Suprapubic skin (tissue), 4 donors: ENCODE measurements at regions not wholly inside any gene's neighbourhood (a gene's known extent, or its start where the extent isn't known, plus 50 kb on each side); places are given as distances from the start of the nearest gene placed in this dataset.

ENCODE experiments used
- DNase-seq, 2 donors: peaks; one replicate each; pipeline ENCODE4 v3.0.0-alpha.2; 2019; ENCODE audit warnings: low spot score in 2 of 2
- H3K27ac ChIP-seq: fragments of 200-600 bp; sonication (generic); one replicate; pipeline ENCODE4 v1.5.1; 2019
- H3K27me3 ChIP-seq: fragments of 200-600 bp; sonication (generic); one replicate; pipeline ENCODE4 v1.5.1; 2019
- H3K36me3 ChIP-seq: fragments of 200-600 bp; sonication (generic); one replicate; pipeline ENCODE4 v1.5.1; 2019
- H3K4me1 ChIP-seq: fragments of 200-600 bp; sonication (generic); one replicate; pipeline ENCODE4 v1.5.1; 2019
- H3K4me3 ChIP-seq: fragments of 200-600 bp; sonication (generic); one replicate; pipeline ENCODE4 v1.5.1; 2019; ENCODE audit warnings: mild to moderate bottlenecking
- H3K9me3 ChIP-seq: fragments of 200-600 bp; sonication (generic); one replicate; pipeline ENCODE4 v1.5.1; 2019
- EP300 ChIP-seq: sonication (generic); formaldehyde crosslinking; IDR thresholded peaks from one replicate; pipeline ENCODE4 v1.6.1; 2017; ENCODE audit warnings: antibody characterized with exemption
- POLR2A ChIP-seq, 2 donors: fragments of 450-650 bp; IDR thresholded peaks; one replicate each; pipeline ENCODE4 v1.6.1; 2017; ENCODE audit warnings: antibody characterized with exemption in 2 of 2, mild to moderate bottlenecking in 2 of 2, moderate library complexity in 2 of 2
- POLR2AphosphoS5 ChIP-seq, 3 donors: sonication (generic); formaldehyde crosslinking; IDR thresholded peaks; one replicate each; pipeline ENCODE4 v1.6.1; 2017; ENCODE audit warnings: antibody characterized with exemption in 3 of 3
- WGBS: methylation state at CpG from one replicate; pipeline ENCODE4 v1.1.5; 2018; 5-methylcytosine and 5-hydroxymethylcytosine counted together
- TF ChIP-seq, protein P1 (sequence below), 2 donors: fragments of 200-600 bp in 1 of 2; fragments of 450-650 bp in 1 of 2; sonication (generic) in 1 of 2; IDR thresholded peaks; one replicate each; pipeline ENCODE4 v1.5.1; 2016 to 2019; ENCODE audit warnings: antibody characterized with exemption in 2 of 2, mild to moderate bottlenecking in 1 of 2, moderate library complexity in 1 of 2

GRCh38 chr15:92705764-92706163 is 50.2 kb upstream of the FAM174B start:
- TF ChIP-seq POLR2AphosphoS5 (IDR thresholded peaks at IDR 0.05) (no peak), EP300 (no peak), POLR2A (IDR thresholded peaks at IDR 0.05) (no peak)
- TF ChIP-seq, protein P1, sequence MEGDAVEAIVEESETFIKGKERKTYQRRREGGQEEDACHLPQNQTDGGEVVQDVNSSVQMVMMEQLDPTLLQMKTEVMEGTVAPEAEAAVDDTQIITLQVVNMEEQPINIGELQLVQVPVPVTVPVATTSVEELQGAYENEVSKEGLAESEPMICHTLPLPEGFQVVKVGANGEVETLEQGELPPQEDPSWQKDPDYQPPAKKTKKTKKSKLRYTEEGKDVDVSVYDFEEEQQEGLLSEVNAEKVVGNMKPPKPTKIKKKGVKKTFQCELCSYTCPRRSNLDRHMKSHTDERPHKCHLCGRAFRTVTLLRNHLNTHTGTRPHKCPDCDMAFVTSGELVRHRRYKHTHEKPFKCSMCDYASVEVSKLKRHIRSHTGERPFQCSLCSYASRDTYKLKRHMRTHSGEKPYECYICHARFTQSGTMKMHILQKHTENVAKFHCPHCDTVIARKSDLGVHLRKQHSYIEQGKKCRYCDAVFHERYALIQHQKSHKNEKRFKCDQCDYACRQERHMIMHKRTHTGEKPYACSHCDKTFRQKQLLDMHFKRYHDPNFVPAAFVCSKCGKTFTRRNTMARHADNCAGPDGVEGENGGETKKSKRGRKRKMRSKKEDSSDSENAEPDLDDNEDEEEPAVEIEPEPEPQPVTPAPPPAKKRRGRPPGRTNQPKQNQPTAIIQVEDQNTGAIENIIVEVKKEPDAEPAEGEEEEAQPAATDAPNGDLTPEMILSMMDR (IDR thresholded peaks at IDR 0.05): no peak

GRCh38 chr15:92706201-92706600 is 50.6 kb upstream of the FAM174B start:
- no peaks in the 10 kb centered on the region for H3K4me1 ChIP-seq
- H3K9me3 ChIP-seq: no peaks in the 10 kb centered on the region
- H3K4me3 ChIP-seq: no peak overlapping the region
- WGBS: 71% methylated on average over 7 of the region's 7 CpGs
- no peaks in the 10 kb centered on the region for H3K27me3 ChIP-seq
- TF ChIP-seq, protein P1 (IDR thresholded peaks at IDR 0.05): no peak
- TF ChIP-seq POLR2A (IDR thresholded peaks at IDR 0.05): no peak
- no peak for TF ChIP-seq POLR2AphosphoS5 (IDR thresholded peaks at IDR 0.05)
- TF ChIP-seq EP300: no peak
- H3K36me3 ChIP-seq: no peaks in the 10 kb centered on the region
- DNase-seq: no peak
- H3K27ac ChIP-seq: no peak overlapping the region

More at GRCh38 chr15:92705764-92706163, 50.2 kb upstream of the FAM174B start:
- H3K36me3 ChIP-seq: no peaks in the 10 kb centered on the region
- 38% methylated on average over 1 of the region's 1 CpG for WGBS
- H3K4me1 ChIP-seq: no peaks in the 10 kb centered on the region
- H3K27ac ChIP-seq: no peak overlapping the region
- DNase-seq: no peak
- no peak overlapping the region for H3K4me3 ChIP-seq
- H3K27me3 ChIP-seq: no peaks in the 10 kb centered on the region
- no peaks in the 10 kb centered on the region for H3K9me3 ChIP-seq

DNA sequence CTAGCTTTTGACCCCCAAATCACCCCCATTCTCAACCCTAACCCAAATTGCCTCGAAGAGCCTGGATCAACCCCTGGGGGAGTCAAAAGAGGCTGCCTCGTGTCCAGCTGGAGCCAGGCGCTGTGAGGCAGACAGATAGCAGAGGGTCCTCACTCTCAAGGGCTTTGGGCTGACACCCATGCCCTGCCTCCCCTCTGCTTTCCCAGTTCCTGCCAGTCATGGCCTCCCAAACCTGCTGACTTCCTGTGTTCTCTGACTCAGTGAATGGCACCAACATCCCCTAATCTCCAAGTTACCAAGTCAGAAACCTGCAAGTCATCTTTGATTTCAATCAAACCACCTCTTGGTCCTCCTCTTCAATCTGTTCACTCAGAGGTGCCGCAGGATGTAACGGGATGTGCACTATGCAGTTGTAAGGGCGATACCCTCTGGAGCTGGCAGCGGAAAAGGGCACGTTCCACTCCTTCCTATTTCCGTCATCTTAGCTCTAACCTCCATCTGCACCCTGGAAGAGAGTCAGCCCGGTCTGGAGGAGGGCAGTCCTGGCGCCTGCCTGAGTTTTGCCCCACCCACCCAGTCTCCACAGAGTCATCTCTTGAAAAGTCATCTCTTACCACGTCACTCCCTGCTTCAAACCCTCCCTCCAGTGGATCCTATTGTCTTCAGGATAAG is 52.4 kb upstream of the FAM174B start:
- no peak overlapping the region for H3K27ac ChIP-seq
- no peaks in the 10 kb centered on the region for H3K27me3 ChIP-seq
- H3K4me3 ChIP-seq: no peak overlapping the region
- H3K9me3 ChIP-seq: no peaks in the 10 kb centered on the region
- TF ChIP-seq EP300 (no peak), POLR2A (IDR thresholded peaks at IDR 0.05) (no peak), POLR2AphosphoS5 (IDR thresholded peaks at IDR 0.05) (no peak)
- TF ChIP-seq, protein P1 (IDR thresholded peaks at IDR 0.05): no peak
- no peak for DNase-seq
- H3K4me1 ChIP-seq: no peaks in the 10 kb centered on the region
- 88% methylated on average over 11 of the region's 12 CpGs for WGBS
- no peaks in the 10 kb centered on the region for H3K36me3 ChIP-seq

GRCh38 chr15:92708635-92709034 is 53.1 kb upstream of the FAM174B start:
- H3K36me3 ChIP-seq: no peaks in the 10 kb centered on the region
- H3K9me3 ChIP-seq: no peaks in the 10 kb centered on the region
- peaks cover 1% of the 10 kb centered on the region for H3K4me1 ChIP-seq
- DNase-seq: no peak
- TF ChIP-seq, protein P1 (IDR thresholded peaks at IDR 0.05): no peak
- no peak for TF ChIP-seq POLR2A (IDR thresholded peaks at IDR 0.05)
- TF ChIP-seq EP300: no peak
- no peak for TF ChIP-seq POLR2AphosphoS5 (IDR thresholded peaks at IDR 0.05)
- no peak overlapping the region for H3K4me3 ChIP-seq
- WGBS: 85% methylated on average over 4 of the region's 4 CpGs
- no peak overlapping the region for H3K27ac ChIP-seq
- no peaks in the 10 kb centered on the region for H3K27me3 ChIP-seq

DNA sequence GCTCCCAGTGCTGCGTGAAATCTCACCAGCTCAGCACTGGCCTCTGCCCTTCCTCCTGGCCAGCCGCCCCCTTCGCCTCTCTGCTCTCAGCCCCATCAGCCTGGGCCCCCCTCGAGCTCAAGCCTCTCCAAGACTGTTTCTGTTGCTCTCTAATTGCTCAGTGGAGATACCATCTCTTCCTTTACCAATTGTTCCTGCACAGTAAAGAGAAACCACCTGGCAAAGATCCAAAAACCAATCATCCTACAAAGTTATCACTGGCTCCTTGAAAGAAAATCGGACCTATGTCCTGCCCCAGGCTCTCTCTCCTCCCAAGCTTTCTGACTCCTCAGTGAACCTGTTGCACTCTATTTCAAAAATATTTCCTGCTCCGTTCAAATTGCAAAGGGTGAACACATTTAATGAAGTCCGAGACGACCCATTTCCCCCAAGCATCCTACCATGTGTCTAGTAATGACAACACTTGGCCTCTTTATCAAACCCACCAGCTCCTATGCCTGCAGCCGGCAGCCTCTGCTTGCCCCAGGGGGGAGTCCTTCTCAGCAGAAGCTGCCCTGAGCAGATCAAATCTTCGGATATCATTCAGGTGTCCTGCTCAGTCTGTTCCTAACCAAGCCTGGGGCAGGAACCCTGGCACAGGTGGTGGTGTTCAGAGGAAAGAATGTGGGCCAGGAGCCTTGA is 53.7 kb upstream of the FAM174B start:
- Histone ChIP-seq H3K4me1 (peaks cover 7% of the 10 kb centered on the region), H3K27me3 (no peaks in the 10 kb centered on the region), H3K4me3 (no peak overlapping the region), H3K9me3 (no peaks in the 10 kb centered on the region), H3K36me3 (no peaks in the 10 kb centered on the region), H3K27ac (no peak overlapping the region)
- 51% methylated on average over 10 of the region's 10 CpGs for WGBS
- no peak for DNase-seq
- TF ChIP-seq, protein P1 (IDR thresholded peaks at IDR 0.05): no peak
- TF ChIP-seq EP300 (no peak), POLR2AphosphoS5 (IDR thresholded peaks at IDR 0.05) (no peak)
